AG09309 (cell line): ENCODE measurements at regions not wholly inside any gene's neighbourhood (a gene's known extent, or its start where the extent isn't known, plus 50 kb on each side); places are given as distances from the start of the nearest gene placed in this dataset.

ENCODE experiments used
- DNase-seq: peaks from one replicate; pipeline ENCODE4 v3.0.0-alpha.2; 2010; ENCODE audit warnings: low read depth
- H3K4me3 ChIP-seq: 2 replicates; pipeline ENCODE4 v1.5.1; 2011; ENCODE audit warnings: mild to moderate bottlenecking, low read depth, low read length, moderate library complexity; ENCODE audit not compliant: control insufficient read depth
- CTCF ChIP-seq: IDR thresholded peaks from 2 replicates; pipeline ENCODE4 v1.5.1; 2011; ENCODE audit warnings: mild to moderate bottlenecking, low read depth, low read length, inconsistent platforms; ENCODE audit not compliant: insufficient read depth, control insufficient read depth; ENCODE audit errors: missing control alignments

GRCh38 chr9:129524582-129525270 lies 96.2 kb downstream of the C9orf50 start:
- no peak for TF ChIP-seq CTCF
- H3K4me3 ChIP-seq: no peak overlapping the region
- no peak for DNase-seq

- no peak overlapping the region for H3K4me3 ChIP-seq
- TF ChIP-seq CTCF: no peak
- no peak for DNase-seq
Observed at GRCh38 chr9:129523943-129524581, 96.8 kb downstream of the C9orf50 start.

- H3K4me3 ChIP-seq: no peak overlapping the region
- no peak for TF ChIP-seq CTCF
Observed at GRCh38 chr9:129522351-129522750, 98.5 kb downstream of the C9orf50 start.

GRCh38 chr9:129520082-129520481 lies 100.8 kb downstream of the C9orf50 start:
- no peak for TF ChIP-seq CTCF
- H3K4me3 ChIP-seq: no peak overlapping the region
- no peak for DNase-seq

More at GRCh38 chr9:129522351-129522750, 98.5 kb downstream of the C9orf50 start:
- DNase-seq: no peak

- no peak for DNase-seq
- H3K4me3 ChIP-seq: no peak overlapping the region
- no peak for TF ChIP-seq CTCF
Observed at GRCh38 chr9:129518074-129518473, 102.8 kb downstream of the C9orf50 start.

- no peak for DNase-seq
- no peak overlapping the region for H3K4me3 ChIP-seq
- TF ChIP-seq CTCF: no peak
Observed at GRCh38 chr9:129517006-129517405, 103.9 kb downstream of the C9orf50 start.
